Esophagus squamous epithelium (tissue), 4 donors: ENCODE measurements at regions not wholly inside any gene's neighbourhood (a gene's known extent, or its start where the extent isn't known, plus 50 kb on each side); places are given as distances from the start of the nearest gene placed in this dataset.

ENCODE experiments used
- CTCF ChIP-seq, 6 experiments: fragments of 450-650 bp in 4 of 6; fragments of 200-600 bp in 2 of 6; sonication (generic) in 2 of 6; IDR thresholded peaks; one replicate each; pipeline ENCODE4 v1.5.1; 2016 to 2019; ENCODE audit warnings: antibody characterized with exemption in 6 of 6, mild to moderate bottlenecking in 4 of 6, moderate library complexity in 4 of 6
- POLR2A ChIP-seq, 4 donors: fragments of 450-650 bp; IDR thresholded peaks; one replicate each; pipeline ENCODE4 v1.6.1; 2017; ENCODE audit warnings: antibody characterized with exemption in 4 of 4, mild to moderate bottlenecking in 4 of 4, moderate library complexity in 3 of 4

GRCh38 chr9:115369322-115369957 is 251.5 kb upstream of the TNC start:
- TF ChIP-seq CTCF (IDR thresholded peaks at IDR 0.05): no peak
- TF ChIP-seq POLR2A (IDR thresholded peaks at IDR 0.05): no peak
